Transverse colon (tissue), 4 donors: ENCODE measurements at regions not wholly inside any gene's neighbourhood (a gene's known extent, or its start where the extent isn't known, plus 50 kb on each side); places are given as distances from the start of the nearest gene placed in this dataset.

Experiments
- EP300 ChIP-seq: sonication (generic); formaldehyde crosslinking; IDR thresholded peaks from one replicate; pipeline ENCODE4 v1.6.1; 2017; ENCODE audit warnings: antibody characterized with exemption, low read depth
- POLR2A ChIP-seq: fragments of 450-650 bp; IDR thresholded peaks from one replicate; pipeline ENCODE4 v1.6.1; 2016; ENCODE audit warnings: antibody characterized with exemption, mild to moderate bottlenecking, moderate library complexity
- POLR2AphosphoS5 ChIP-seq, 3 donors: sonication (generic); formaldehyde crosslinking; IDR thresholded peaks; one replicate each; pipeline ENCODE4 v1.6.1; 2016; ENCODE audit warnings: antibody characterized with exemption in 3 of 3
- TF ChIP-seq, protein P1 (sequence below), 5 experiments: fragments of 200-600 bp in 3 of 5; fragments of 450-650 bp in 2 of 5; sonication (generic) in 3 of 5; IDR thresholded peaks; 1 replicate in 2 of 5; 2 replicates in 3 of 5; pipeline ENCODE4 v1.5.1; 2016 to 2017; ENCODE audit warnings: antibody characterized with exemption in 5 of 5, inconsistent platforms in 3 of 5, mild to moderate bottlenecking in 2 of 5, moderate library complexity in 1 of 5

- TF ChIP-seq, protein P1, sequence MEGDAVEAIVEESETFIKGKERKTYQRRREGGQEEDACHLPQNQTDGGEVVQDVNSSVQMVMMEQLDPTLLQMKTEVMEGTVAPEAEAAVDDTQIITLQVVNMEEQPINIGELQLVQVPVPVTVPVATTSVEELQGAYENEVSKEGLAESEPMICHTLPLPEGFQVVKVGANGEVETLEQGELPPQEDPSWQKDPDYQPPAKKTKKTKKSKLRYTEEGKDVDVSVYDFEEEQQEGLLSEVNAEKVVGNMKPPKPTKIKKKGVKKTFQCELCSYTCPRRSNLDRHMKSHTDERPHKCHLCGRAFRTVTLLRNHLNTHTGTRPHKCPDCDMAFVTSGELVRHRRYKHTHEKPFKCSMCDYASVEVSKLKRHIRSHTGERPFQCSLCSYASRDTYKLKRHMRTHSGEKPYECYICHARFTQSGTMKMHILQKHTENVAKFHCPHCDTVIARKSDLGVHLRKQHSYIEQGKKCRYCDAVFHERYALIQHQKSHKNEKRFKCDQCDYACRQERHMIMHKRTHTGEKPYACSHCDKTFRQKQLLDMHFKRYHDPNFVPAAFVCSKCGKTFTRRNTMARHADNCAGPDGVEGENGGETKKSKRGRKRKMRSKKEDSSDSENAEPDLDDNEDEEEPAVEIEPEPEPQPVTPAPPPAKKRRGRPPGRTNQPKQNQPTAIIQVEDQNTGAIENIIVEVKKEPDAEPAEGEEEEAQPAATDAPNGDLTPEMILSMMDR (IDR thresholded peaks at IDR 0.05) = no peak
- TF ChIP-seq EP300 = no peak
- no peak for TF ChIP-seq POLR2A
- TF ChIP-seq POLR2AphosphoS5 (IDR thresholded peaks at IDR 0.05) = no peak
These were observed 282.7 kb upstream of the CCDC179 start for GRCh38 chr11:23143022-23143421.
